HG02610 (cell line): ENCODE measurements at regions not wholly inside any gene's neighbourhood (a gene's known extent, or its start where the extent isn't known, plus 50 kb on each side); places are given as distances from the start of the nearest gene placed in this dataset.

Source experiments
- ATAC-seq: cut with Tn5 transposase; IDR thresholded peaks from one replicate; pipeline ENCODE4 v1.9.1; 2021; ENCODE audit warnings: mild to moderate bottlenecking, moderate library complexity; ENCODE audit not compliant: unreplicated experiment

GRCh38 chr9:21746550-21746949, 55.9 kb upstream of the MTAP start:
- no peak for ATAC-seq

- no peak for ATAC-seq
Observed at GRCh38 chr9:21747175-21747574, 55.3 kb upstream of the MTAP start.

GRCh38 chr9:21750021-21750735, 52.3 kb upstream of the MTAP start:
- no peak for ATAC-seq

- ATAC-seq: no peak
Observed at GRCh38 chr9:21751998-21752397, 50.4 kb upstream of the MTAP start.
